HFFc6 (cell line): ENCODE measurements at regions not wholly inside any gene's neighbourhood (a gene's known extent, or its start where the extent isn't known, plus 50 kb on each side); places are given as distances from the start of the nearest gene placed in this dataset.
A peak's percentile ranks its signal among the peaks of the same experiment; 100 is the strongest.

Experiments
- DNase-seq: peaks from one replicate; pipeline ENCODE4 v3.0.0-alpha.2; 2018
- H3K27ac Mint-ChIP-seq: 2 replicates; pipeline ENCODE4 v1.8.0; 2020; ENCODE audit warnings: mild to moderate bottlenecking, mixed read lengths
- H3K27me3 Mint-ChIP-seq: 2 replicates; pipeline ENCODE4 v1.8.0; 2021; ENCODE audit warnings: mild to moderate bottlenecking, moderate library complexity, mixed read lengths; ENCODE audit not compliant: insufficient read depth
- H3K36me3 Mint-ChIP-seq: 2 replicates; pipeline ENCODE4 v1.8.0; 2021; ENCODE audit warnings: low read depth, mixed read lengths
- H3K4me1 Mint-ChIP-seq: 2 replicates; pipeline ENCODE4 v1.8.0; 2020; ENCODE audit warnings: low read depth, mixed read lengths
- H3K4me3 Mint-ChIP-seq: 2 replicates; pipeline ENCODE4 v1.8.0; 2020; ENCODE audit warnings: mild to moderate bottlenecking, moderate library complexity, mixed read lengths
- H3K9me3 Mint-ChIP-seq: 2 replicates; pipeline ENCODE4 v1.8.0; 2020; ENCODE audit warnings: mild to moderate bottlenecking, mixed read lengths
- TF ChIP-seq, protein P1 (sequence below): fragments of 200-600 bp; sonication (generic); IDR thresholded peaks from 2 replicates; pipeline ENCODE4 v1.5.0; 2021; ENCODE audit warnings: antibody characterized with exemption, mild to moderate bottlenecking

DNA sequence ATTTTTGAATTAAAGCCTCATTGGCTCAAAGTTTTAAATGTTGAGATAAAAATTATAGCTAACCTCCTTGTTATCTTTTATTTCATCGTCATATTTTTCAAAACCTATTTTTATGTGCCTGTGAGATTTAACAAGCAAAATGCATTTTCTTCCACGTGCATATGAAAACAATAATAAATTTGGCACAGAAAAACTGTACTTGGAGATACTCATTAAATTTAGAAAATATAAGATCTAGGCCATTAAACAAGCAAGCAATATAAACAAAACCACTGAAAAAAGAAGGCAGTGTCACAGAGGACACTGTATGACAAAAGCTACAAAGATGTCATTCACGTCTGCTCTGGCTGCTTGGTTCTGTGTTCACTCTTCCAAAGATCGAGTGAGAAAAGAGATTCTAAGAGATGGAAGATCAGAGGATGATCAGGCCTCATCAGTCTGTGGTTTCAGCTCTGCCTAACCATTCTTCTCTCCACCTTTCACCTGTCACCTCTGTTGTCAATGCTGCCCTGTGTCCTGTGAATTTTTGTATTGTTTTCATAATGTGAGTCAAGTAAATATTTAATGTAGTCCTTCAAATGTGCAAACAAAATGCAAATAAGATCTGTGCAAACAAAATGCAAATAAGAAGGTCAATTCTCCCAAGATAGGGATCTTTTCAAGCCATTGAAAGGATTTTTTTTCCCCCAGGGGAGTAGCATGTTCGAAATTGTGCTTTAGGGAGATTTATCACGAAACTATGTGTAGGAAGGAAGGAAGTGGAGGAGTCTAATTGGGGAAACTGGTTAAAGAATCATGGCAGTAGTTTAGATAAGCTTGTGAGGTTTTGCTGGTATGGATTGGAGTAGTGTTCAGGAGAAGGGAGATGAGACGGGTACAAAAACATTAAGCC is 138.7 kb upstream of the RBMS1 start:
- DNase-seq, result no peak
- H3K27ac Mint-ChIP-seq, result no peak overlapping the region
- H3K9me3 Mint-ChIP-seq, result no peaks in the 10 kb centered on the region
- H3K27me3 Mint-ChIP-seq, result no peaks in the 10 kb centered on the region; the same call in none of the 2 replicates
- TF ChIP-seq, protein P1, sequence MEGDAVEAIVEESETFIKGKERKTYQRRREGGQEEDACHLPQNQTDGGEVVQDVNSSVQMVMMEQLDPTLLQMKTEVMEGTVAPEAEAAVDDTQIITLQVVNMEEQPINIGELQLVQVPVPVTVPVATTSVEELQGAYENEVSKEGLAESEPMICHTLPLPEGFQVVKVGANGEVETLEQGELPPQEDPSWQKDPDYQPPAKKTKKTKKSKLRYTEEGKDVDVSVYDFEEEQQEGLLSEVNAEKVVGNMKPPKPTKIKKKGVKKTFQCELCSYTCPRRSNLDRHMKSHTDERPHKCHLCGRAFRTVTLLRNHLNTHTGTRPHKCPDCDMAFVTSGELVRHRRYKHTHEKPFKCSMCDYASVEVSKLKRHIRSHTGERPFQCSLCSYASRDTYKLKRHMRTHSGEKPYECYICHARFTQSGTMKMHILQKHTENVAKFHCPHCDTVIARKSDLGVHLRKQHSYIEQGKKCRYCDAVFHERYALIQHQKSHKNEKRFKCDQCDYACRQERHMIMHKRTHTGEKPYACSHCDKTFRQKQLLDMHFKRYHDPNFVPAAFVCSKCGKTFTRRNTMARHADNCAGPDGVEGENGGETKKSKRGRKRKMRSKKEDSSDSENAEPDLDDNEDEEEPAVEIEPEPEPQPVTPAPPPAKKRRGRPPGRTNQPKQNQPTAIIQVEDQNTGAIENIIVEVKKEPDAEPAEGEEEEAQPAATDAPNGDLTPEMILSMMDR, result no peak
- no peak overlapping the region for H3K4me3 Mint-ChIP-seq
- H3K36me3 Mint-ChIP-seq, result peaks cover 7% of the 10 kb centered on the region
- H3K4me1 Mint-ChIP-seq, result peaks cover 37% of the 10 kb centered on the region

DNA sequence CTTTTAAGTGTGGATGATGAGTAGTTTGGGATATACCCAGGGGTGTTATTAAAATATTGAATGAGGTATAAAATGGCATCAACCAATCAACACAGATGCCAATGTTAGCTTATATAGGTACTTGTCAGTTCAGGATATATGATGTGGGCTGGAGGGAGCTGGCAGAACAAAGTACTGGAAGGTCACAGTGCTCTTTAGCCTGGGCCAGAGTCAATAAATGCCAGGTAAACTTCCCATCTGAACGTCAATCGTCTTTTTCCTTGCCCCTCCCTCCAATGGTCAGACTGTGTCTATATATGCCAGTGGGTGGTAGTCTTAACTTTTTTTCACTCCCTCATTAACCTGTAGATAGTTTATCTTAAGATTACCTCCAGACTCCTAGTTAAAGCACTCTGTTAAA is 140.8 kb upstream of the RBMS1 start:
- no peaks in the 10 kb centered on the region; the same call in none of the 2 replicates for H3K27me3 Mint-ChIP-seq
- DNase-seq, result no peak
- peaks cover 14% of the 10 kb centered on the region for H3K36me3 Mint-ChIP-seq
- H3K27ac Mint-ChIP-seq, result no peak overlapping the region
- no peak overlapping the region for H3K4me3 Mint-ChIP-seq
- peaks cover 37% of the 10 kb centered on the region for H3K4me1 Mint-ChIP-seq
- TF ChIP-seq, protein P1, result no peak
- peaks cover 13% of the 10 kb centered on the region for H3K9me3 Mint-ChIP-seq

- H3K27me3 Mint-ChIP-seq, result no peaks in the 10 kb centered on the region; the same call in none of the 2 replicates
- H3K27ac Mint-ChIP-seq, result peak overlapping the region; percentile 24
- no peak overlapping the region for H3K4me3 Mint-ChIP-seq
- TF ChIP-seq, protein P1, result no peak
- H3K36me3 Mint-ChIP-seq, result peaks cover 22% of the 10 kb centered on the region
- DNase-seq, result no peak
- H3K4me1 Mint-ChIP-seq, result peaks cover 37% of the 10 kb centered on the region
- H3K9me3 Mint-ChIP-seq, result peaks cover 24% of the 10 kb centered on the region
These were observed 141.9 kb upstream of the RBMS1 start for GRCh38 chr2:160635488-160635887.

DNA sequence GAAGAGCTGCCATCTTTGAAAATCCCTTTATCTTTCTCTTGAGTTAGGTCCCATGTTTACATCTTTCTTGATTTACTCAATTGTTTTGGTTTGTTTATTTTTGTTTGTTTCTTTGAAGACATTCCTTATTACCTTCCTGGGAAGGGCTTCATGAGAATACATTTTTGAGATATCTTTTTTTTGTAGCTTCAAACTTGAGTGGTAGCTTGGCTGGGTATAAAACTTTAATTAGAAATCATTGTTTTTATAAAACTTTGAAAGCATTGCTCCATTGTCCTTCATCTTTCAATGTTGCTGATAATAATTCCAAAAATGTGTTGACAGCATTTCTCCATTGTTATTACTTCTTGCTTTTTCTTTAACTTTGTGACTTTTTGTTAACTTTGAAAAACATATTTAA is 145.9 kb upstream of the RBMS1 start:
- H3K4me3 Mint-ChIP-seq, result no peak overlapping the region
- H3K36me3 Mint-ChIP-seq, result peaks cover 26% of the 10 kb centered on the region

DNA sequence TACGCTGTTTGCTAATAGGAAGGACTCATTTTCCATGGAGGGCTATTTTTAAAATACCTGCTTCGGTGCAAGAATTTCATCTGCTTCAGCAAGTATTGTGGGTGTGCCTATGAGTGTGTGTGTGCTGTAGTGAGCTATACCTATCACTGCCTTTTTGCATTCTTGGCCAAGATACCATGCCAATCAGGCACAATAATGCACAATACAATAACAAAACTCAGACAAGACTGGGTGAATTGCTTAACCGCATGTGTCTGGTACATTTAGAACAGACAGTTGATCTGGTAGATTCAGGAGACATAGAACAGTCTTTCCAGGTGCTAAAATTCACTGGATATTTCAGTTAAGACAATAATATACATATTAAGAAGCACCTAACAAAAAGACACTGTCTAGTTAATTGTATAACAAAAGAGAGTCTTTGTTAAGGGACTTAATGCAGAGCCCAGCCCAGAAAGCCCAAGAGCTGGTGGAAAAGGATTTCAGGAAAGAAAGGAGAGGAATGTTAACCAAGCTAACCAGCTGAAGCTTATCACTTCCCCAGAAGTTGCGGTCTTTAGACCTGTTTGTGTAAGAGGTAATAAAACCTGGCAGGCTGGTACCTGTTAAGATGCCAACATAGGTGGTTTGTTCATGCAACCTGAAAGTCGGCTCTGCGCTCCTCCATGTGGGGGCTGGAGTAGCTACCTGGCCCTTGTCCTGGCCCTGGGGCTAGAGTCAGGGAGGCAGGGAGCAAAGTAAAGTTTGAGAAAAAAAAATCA is 153.3 kb upstream of the RBMS1 start:
- Mint-ChIP-seq H3K4me3 (no peak overlapping the region), H3K4me1 (peaks cover 22% of the 10 kb centered on the region), H3K27me3 (no peaks in the 10 kb centered on the region)

More for the DNA sequence above, 145.9 kb upstream of the RBMS1 start:
- TF ChIP-seq, protein P1, result no peak
- H3K9me3 Mint-ChIP-seq, result peaks cover 26% of the 10 kb centered on the region
- DNase-seq, result no peak
- H3K27ac Mint-ChIP-seq, result no peak overlapping the region
- H3K4me1 Mint-ChIP-seq, result peaks cover 18% of the 10 kb centered on the region
- H3K27me3 Mint-ChIP-seq, result no peaks in the 10 kb centered on the region

More for the DNA sequence above, 153.3 kb upstream of the RBMS1 start:
- TF ChIP-seq, protein P1, result no peak
- no peak overlapping the region for H3K27ac Mint-ChIP-seq
- H3K9me3 Mint-ChIP-seq, result no peaks in the 10 kb centered on the region
- H3K36me3 Mint-ChIP-seq, result no peaks in the 10 kb centered on the region
- no peak for DNase-seq
